Endodermal cell (in vitro differentiated cells): ENCODE measurements at regions not wholly inside any gene's neighbourhood (a gene's known extent, or its start where the extent isn't known, plus 50 kb on each side); places are given as distances from the start of the nearest gene placed in this dataset.

Experiments used
- DNase-seq: peaks from one replicate; pipeline ENCODE4 v3.0.0-alpha.2; 2017
- H3K27ac ChIP-seq: 2 replicates; pipeline ENCODE4 v1.5.1; 2013; ENCODE audit warnings: mild to moderate bottlenecking, low read depth, low read length, moderate library complexity
- H3K27me3 ChIP-seq: 2 replicates; pipeline ENCODE4 v1.6.1; 2013; ENCODE audit warnings: mild to moderate bottlenecking, low read length, moderate library complexity; ENCODE audit not compliant: insufficient read depth, control insufficient read depth, poor library complexity, severe bottlenecking
- H3K36me3 ChIP-seq: 2 replicates; pipeline ENCODE4 v1.7.0; 2013; ENCODE audit warnings: mild to moderate bottlenecking, low read length, moderate library complexity; ENCODE audit not compliant: control insufficient read depth, insufficient read depth
- H3K4me1 ChIP-seq: one replicate; pipeline ENCODE4 v1.7.0; 2013; ENCODE audit warnings: low read length; ENCODE audit not compliant: control insufficient read depth, insufficient read depth
- H3K4me3 ChIP-seq: 2 replicates; pipeline ENCODE4 v1.5.1; 2013; ENCODE audit warnings: mild to moderate bottlenecking, low read length, moderate library complexity
- H3K9ac ChIP-seq: 2 replicates; pipeline ENCODE4 v1.6.1; 2013; ENCODE audit warnings: mild to moderate bottlenecking, low read length, moderate library complexity; ENCODE audit not compliant: poor library complexity, severe bottlenecking; ENCODE audit errors: extremely low read depth
- H3K9me3 ChIP-seq: 2 replicates; pipeline ENCODE4 v1.6.1; 2013; ENCODE audit warnings: mild to moderate bottlenecking, low read length, moderate library complexity; ENCODE audit not compliant: control insufficient read depth
- H3K27ac Mint-ChIP-seq: 2 replicates; pipeline ENCODE4 v1.8.0; 2020; ENCODE audit warnings: mixed read lengths
- H3K27me3 Mint-ChIP-seq: 2 replicates; pipeline ENCODE4 v1.8.0; 2021; ENCODE audit warnings: mild to moderate bottlenecking, mixed read lengths; ENCODE audit not compliant: insufficient read depth
- H3K36me3 Mint-ChIP-seq: 2 replicates; pipeline ENCODE4 v1.8.0; 2020; ENCODE audit warnings: low read depth, mixed read lengths
- H3K4me1 Mint-ChIP-seq: 2 replicates; pipeline ENCODE4 v1.8.0; 2020; ENCODE audit warnings: mixed read lengths
- H3K4me3 Mint-ChIP-seq: 2 replicates; pipeline ENCODE4 v1.8.0; 2020; ENCODE audit warnings: mild to moderate bottlenecking, moderate library complexity, mixed read lengths
- H3K9me3 Mint-ChIP-seq: 2 replicates; pipeline ENCODE4 v1.8.0; 2020; ENCODE audit warnings: mild to moderate bottlenecking, mixed read lengths
- CTCF ChIP-seq: fragments of 200-600 bp; sonication (generic); conservative IDR thresholded peaks from 2 replicates; pipeline ENCODE4 v1.5.0; 2021; ENCODE audit warnings: antibody characterized with exemption, mild to moderate bottlenecking
- WGBS, 2 experiments: methylation state at CpG; one replicate each; pipeline versions ENCODE4 v1.1.5 to v1.1.7; 2013; ENCODE audit warnings: missing lambda C conversion rate in 2 of 2, mixed read lengths in 1 of 2; ENCODE audit not compliant: insufficient coverage in 1 of 2, insufficient read length in 1 of 2; 5-methylcytosine and 5-hydroxymethylcytosine counted together

DNA sequence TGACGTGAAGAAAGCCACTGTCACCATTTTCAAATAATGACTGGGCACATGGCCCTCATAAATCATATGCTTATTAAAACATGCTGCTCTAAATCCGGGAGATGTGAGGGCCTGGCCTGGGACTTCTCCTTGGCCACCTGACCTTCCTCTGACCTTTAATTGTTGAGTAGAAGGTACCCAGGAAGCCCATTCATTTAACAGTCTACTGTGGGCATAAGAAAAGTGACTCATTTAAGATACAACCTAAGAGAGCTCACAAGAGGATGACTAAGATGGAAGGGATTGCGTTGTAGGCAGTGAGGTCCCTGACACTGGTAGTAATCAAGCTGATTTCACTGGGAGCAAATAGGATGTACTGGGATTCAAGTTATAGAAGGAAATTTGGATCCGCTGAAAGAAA lies 203.4 kb upstream of the GPR26 start:
- Mint-ChIP-seq H3K27ac (no peak overlapping the region), H3K9me3 (no peaks in the 10 kb centered on the region), H3K36me3 (no peaks in the 10 kb centered on the region), H3K27me3 (no peaks in the 10 kb centered on the region), H3K4me3 (no peak overlapping the region), H3K4me1 (peaks cover 10% of the 10 kb centered on the region)
- no peaks in the 10 kb centered on the region for H3K27me3 ChIP-seq
- WGBS, 2 experiments: 91% methylated on average over 3 to 4 of the region's 4 CpGs
- H3K36me3 ChIP-seq: no peaks in the 10 kb centered on the region
- no peak overlapping the region for H3K27ac ChIP-seq
- H3K4me1 ChIP-seq: no peaks in the 10 kb centered on the region
- H3K9ac ChIP-seq: no peak overlapping the region
- DNase-seq: no peak
- H3K4me3 ChIP-seq: no peak overlapping the region
- H3K9me3 ChIP-seq: no peaks in the 10 kb centered on the region
- no peak for TF ChIP-seq CTCF

DNA sequence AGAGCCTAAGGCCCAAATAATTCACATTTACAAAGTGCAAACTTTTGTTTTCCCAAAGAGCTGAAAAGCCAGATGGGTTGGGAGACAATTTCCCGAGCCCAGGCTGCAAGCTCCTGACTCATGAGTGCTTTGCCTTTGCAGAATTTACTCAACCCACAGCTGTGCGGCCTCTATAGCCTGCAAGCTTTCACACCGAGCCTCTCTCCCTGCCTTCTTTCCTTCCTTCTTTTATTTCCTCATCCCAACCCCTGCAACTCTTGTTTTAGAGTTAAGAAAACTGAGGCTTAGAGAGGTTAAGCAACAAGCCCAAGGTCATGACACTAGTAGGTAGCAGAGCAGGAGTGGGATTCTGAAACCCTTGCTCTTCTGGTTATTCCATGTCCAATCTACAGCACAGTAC lies 203.0 kb upstream of the GPR26 start:
- no peaks in the 10 kb centered on the region for H3K4me1 ChIP-seq
- H3K9ac ChIP-seq: no peak overlapping the region
- no peaks in the 10 kb centered on the region for H3K27me3 Mint-ChIP-seq
- no peak overlapping the region for H3K4me3 ChIP-seq
- no peak overlapping the region for H3K27ac ChIP-seq
- H3K9me3 ChIP-seq: no peaks in the 10 kb centered on the region
- H3K27me3 ChIP-seq: no peaks in the 10 kb centered on the region
- no peaks in the 10 kb centered on the region for H3K9me3 Mint-ChIP-seq
- no peak overlapping the region for H3K27ac Mint-ChIP-seq
- H3K36me3 ChIP-seq: no peaks in the 10 kb centered on the region
- no peak for TF ChIP-seq CTCF
- peaks cover 10% of the 10 kb centered on the region for H3K4me1 Mint-ChIP-seq
- H3K4me3 Mint-ChIP-seq: no peak overlapping the region
- no peaks in the 10 kb centered on the region for H3K36me3 Mint-ChIP-seq
- no peak for DNase-seq
- WGBS, 2 experiments: 78 to 100% methylated on average over 1 to 3 of the region's 3 CpGs

DNA sequence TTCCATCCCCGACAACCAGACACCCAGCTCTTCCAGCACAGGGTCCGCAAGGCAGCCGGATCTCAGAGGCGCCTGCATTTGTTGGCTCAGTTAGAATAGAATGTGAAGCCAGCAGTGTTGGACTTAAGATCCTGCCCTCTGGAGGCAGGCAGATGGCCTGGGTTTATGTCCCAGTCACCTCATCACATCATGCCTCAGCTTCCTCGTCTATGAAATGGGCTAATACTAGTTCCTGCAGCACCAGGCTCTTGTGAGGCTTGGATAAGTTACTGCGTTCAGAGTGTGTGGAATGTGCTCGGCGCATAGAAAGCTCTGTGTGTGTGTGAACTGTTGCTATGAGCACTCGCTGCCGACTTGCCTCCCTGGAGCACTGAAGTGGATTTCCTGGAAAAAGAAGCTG lies 202.5 kb upstream of the GPR26 start:
- Mint-ChIP-seq H3K27me3 (no peaks in the 10 kb centered on the region), H3K4me3 (no peak overlapping the region), H3K36me3 (no peaks in the 10 kb centered on the region), H3K9me3 (no peaks in the 10 kb centered on the region), H3K27ac (no peak overlapping the region), H3K4me1 (peaks cover 10% of the 10 kb centered on the region)
- no peaks in the 10 kb centered on the region for H3K4me1 ChIP-seq
- DNase-seq: no peak
- 95 to 100% methylated on average over 4 to 10 of the region's 10 CpGs for WGBS, 2 experiments
- H3K27ac ChIP-seq: no peak overlapping the region
- TF ChIP-seq CTCF: no peak
- no peaks in the 10 kb centered on the region for H3K36me3 ChIP-seq
- H3K27me3 ChIP-seq: no peaks in the 10 kb centered on the region
- no peak overlapping the region for H3K4me3 ChIP-seq
- H3K9me3 ChIP-seq: no peaks in the 10 kb centered on the region
- H3K9ac ChIP-seq: no peak overlapping the region
